ENCODE measurements at regions not wholly inside any gene's neighbourhood (a gene's known extent, or its start where the extent isn't known, plus 50 kb on each side); places are given as distances from the start of the nearest gene placed in this dataset.
"Not testable (repeated sequence)": the region's sequence is repeated elsewhere in the genome, so short reads cannot be mapped to it uniquely, and the experiment has no call there.

DNA sequence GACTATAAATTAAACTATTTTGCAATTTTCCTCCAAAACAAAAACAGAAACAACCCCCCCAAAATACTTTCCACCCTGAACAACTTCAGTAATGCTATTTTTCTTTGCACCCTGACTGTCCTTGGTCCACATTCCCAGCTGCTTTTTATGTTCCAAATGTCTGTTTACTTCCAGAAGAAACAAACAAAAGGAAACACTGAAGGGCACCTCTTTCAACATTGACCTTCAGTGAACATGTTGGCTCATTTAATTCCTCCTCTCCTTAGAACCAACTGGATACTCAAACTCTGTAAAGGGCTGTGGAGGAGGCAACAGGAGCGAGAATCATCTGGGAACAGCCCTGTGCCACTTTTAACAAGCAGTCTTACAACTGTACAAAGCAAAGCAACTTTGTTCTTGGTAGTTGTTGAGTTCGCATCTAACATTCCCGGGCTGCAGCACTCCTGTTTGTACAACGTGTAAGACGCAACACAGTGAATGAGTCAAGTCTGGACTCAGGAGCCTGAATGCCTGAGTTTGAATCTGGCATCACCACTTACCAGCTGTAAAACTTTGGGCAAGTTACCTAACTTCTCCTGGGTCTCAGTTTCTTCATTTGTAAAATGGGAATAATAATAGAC, 111.4 kb upstream of the GATA6 start:
- Mint-ChIP-seq H3K9me3 (ENCODE audit: low read depth) (peaks cover 3% of the 10 kb centered on the region), H3K27ac (no peak overlapping the region), H3K27me3 (no peaks in the 10 kb centered on the region), H3K4me1 (no peaks in the 10 kb centered on the region), H3K36me3 (no peaks in the 10 kb centered on the region), H3K4me3 (no peak overlapping the region)
- DNase-seq, result no peak
- CTCF ChIA-PET, result interaction anchor here (0.7 kb wide), 1 partner anchor 789 kb away, joined by 3 read pairs; no protein-coding TSS in a partner anchor
- ATAC-seq, result no peak

DNA sequence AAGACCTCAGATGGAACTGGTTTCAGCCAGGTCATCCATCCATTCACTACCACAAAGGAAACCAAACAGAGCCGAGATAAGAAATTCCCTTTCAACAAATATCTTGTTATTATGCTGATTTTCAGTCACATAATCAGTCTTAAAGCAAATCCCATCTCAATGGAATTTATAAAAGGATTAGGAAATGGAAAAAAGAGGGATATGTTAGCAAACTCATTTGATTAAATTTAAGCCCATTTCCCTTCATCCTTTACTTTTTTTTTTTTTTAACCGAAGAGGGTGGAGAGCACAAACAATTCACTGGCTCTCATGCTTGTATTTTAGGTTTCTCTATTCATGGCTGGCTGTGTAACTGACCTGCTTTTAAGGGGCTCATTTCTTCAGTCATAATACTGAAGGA, 109.0 kb upstream of the GATA6 start:
- H3K27ac Mint-ChIP-seq, result no peak overlapping the region
- H3K4me1 Mint-ChIP-seq, result no peaks in the 10 kb centered on the region
- H3K4me3 Mint-ChIP-seq, result no peak overlapping the region
- ATAC-seq (no peak), DNase-seq (no peak)
- H3K9me3 Mint-ChIP-seq (ENCODE audit: low read depth), result no peaks in the 10 kb centered on the region
- H3K36me3 Mint-ChIP-seq, result no peaks in the 10 kb centered on the region
- H3K27me3 Mint-ChIP-seq, result no peaks in the 10 kb centered on the region
- CTCF ChIA-PET, result no interaction called here

DNA sequence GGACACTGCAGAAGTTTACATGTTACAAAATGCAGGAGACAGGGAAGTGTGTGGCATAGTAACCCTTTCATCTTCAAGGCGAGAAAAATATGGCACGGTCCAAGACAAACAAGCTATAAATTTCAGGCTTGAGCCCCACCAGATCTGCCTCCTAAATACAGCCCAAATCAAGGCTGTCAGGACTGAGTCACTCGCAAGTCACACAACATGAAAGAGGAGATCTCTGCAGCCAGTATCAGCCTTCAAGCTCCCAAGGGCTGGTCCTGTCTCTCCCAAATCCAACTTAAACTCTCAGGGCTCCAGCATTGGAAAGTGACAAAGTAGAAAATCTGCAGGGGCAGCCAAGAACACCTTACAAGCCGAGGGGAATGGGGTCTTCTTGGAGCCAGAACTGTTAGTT, 106.3 kb upstream of the GATA6 start:
- no peak for ATAC-seq
- CTCF ChIA-PET, result no interaction called here
- Mint-ChIP-seq H3K9me3 (ENCODE audit: low read depth) (no peaks in the 10 kb centered on the region), H3K27me3 (no peaks in the 10 kb centered on the region), H3K36me3 (peaks cover 1% of the 10 kb centered on the region), H3K4me1 (no peaks in the 10 kb centered on the region), H3K4me3 (no peak overlapping the region), H3K27ac (no peak overlapping the region)
- no peak for DNase-seq

DNA sequence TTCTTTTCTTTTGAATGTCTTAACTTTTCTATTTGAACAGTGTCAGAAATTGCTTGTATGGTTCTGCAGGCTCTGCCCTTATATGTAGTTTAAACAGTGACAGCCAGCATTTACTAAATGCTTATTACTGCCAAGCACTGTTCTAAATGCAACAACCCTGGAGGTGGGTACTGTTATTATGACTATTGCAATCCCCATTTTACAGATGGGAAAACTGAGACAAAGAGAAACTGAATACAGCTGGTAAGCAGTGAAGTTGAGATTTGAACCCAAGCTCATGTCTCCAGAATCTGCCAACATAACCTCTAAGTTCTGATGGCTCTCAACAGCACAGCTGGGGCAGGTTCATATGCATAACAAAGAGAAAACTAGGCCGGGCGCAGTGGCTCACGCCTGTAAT, 105.7 kb upstream of the GATA6 start:
- no peak overlapping the region for H3K27ac Mint-ChIP-seq
- no peaks in the 10 kb centered on the region for H3K9me3 Mint-ChIP-seq (ENCODE audit: low read depth)
- peaks cover 1% of the 10 kb centered on the region for H3K36me3 Mint-ChIP-seq
- no peaks in the 10 kb centered on the region for H3K4me1 Mint-ChIP-seq
- no peaks in the 10 kb centered on the region for H3K27me3 Mint-ChIP-seq
- ATAC-seq (no peak), DNase-seq (no peak)
- no peak overlapping the region for H3K4me3 Mint-ChIP-seq
- CTCF ChIA-PET, result no interaction called here

DNA sequence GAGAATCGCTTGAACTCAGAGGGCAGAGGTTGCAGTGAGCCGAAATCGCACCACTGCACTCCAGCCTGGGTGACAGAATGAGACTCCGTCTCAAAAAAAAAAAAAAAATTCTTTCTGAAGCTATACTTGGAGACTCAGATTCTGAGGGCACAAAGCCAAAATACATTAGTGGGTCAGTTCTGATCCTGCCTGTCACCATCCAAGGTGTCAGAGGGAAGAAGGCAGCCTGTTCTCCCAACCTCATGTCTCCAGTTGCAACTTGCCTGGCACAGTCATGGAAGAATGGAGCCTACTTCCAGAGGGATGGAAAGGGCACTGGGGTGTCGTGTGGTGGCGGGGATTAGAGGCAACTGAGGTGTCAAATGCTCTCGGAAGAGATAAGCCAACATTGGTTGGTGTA, 104.8 kb upstream of the GATA6 start:
- no peaks in the 10 kb centered on the region for H3K4me1 Mint-ChIP-seq
- no peaks in the 10 kb centered on the region for H3K27me3 Mint-ChIP-seq
- H3K27ac Mint-ChIP-seq, result no peak overlapping the region
- ATAC-seq, result no peak
- DNase-seq, result no peak
- no peak overlapping the region for H3K4me3 Mint-ChIP-seq
- H3K36me3 Mint-ChIP-seq, result peaks cover 1% of the 10 kb centered on the region
- no peaks in the 10 kb centered on the region for H3K9me3 Mint-ChIP-seq (ENCODE audit: low read depth)
- CTCF ChIA-PET, result no interaction called here

DNA sequence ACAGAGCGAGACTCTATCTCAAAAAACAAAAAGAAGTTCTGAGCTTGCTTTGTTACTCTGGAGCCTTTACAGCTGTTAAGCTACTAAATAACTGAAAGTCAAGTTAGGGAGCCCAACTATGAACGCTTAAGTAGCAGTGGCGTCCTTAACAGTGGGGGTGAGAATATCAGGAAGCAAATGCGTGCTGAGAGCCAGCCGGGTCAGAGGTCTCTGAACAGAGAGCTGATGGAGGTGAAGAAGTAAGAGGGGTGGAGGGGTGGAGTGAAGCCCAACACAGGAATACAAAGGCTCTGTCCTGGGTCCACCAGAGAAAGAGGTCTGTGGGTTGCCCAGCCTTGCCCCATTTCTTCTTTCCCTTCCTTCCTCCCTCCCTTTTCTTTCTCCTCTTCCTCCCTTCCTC, 104.1 kb upstream of the GATA6 start:
- Mint-ChIP-seq H3K36me3 (peaks cover 1% of the 10 kb centered on the region), H3K4me3 (no peak overlapping the region), H3K27me3 (no peaks in the 10 kb centered on the region)

DNA sequence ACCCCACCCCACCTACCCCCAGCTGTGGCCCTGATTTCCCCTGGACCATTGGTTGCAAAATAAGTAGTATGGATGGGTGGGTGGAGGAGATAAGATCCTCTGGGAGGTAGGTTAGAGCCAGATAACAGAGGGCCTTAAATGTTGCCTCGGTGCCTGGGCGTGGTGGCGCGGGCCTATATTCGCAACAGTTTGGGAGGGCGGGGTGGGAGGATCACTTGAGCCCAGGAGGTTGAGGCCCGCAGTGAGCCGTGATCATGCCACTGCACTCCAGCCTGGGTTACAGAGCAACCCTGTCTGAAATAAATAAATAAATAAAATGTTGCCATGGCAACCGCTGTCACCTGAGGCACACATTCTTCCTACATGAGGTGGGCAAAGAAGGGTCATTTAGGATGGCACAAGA, 103.3 kb upstream of the GATA6 start:
- peaks cover 1% of the 10 kb centered on the region for H3K36me3 Mint-ChIP-seq
- no peaks in the 10 kb centered on the region for H3K9me3 Mint-ChIP-seq (ENCODE audit: low read depth)
- no peaks in the 10 kb centered on the region for H3K27me3 Mint-ChIP-seq
- ATAC-seq, result no peak
- no peak overlapping the region for H3K4me3 Mint-ChIP-seq
- H3K27ac Mint-ChIP-seq, result no peak overlapping the region
- CTCF ChIA-PET, result no interaction called here
- no peaks in the 10 kb centered on the region for H3K4me1 Mint-ChIP-seq
- no peak for DNase-seq

More for the DNA sequence above, 104.1 kb upstream of the GATA6 start:
- Mint-ChIP-seq H3K27ac (no peak overlapping the region), H3K4me1 (no peaks in the 10 kb centered on the region), H3K9me3 (ENCODE audit: low read depth) (no peaks in the 10 kb centered on the region)
- ATAC-seq (no peak), DNase-seq (no peak)
- CTCF ChIA-PET, result no interaction called here

DNA sequence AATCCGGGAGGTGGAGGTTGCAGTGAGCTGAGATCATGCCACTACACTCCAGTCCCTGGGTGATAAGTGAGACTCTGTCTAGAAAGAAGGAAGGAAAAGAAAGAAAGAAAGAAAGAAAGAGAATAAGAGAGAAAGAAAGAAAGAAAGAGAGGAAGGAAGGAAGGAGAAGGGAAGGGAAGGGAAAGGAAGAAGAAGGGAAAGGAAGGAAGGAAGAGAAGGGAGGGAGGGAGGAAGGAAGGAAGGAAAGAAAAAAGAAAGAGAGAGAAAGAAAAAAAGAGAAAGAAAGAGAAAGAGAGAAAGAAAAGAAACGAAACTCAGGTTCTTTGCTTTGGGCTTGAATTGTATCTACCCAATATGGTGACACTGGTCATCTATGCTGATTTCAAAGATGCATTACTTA, 102.3 kb upstream of the GATA6 start:
- H3K36me3 Mint-ChIP-seq, result peaks cover 1% of the 10 kb centered on the region
- CTCF ChIA-PET, result no interaction called here

DNA sequence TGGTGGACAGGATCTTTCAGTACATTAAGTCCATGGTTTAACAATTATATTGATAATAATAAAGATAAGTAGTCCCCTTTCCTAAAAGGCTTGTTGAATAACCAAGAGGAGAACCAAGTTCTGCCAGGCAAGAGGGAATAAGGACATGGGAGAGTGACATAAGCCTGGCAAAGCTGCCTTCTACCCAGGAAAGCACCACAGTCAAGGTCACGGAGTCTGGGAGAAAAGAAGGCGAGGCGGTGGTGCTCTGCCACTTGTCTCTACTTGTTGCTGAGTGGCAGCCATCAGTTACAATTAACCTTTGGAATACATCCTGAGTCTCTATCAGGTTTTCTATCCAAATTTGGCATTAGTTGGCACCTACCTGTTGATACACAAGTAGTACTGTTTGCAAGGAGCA, 101.7 kb upstream of the GATA6 start:
- ATAC-seq (no peak), DNase-seq (no peak)
- Mint-ChIP-seq H3K36me3 (peaks cover 1% of the 10 kb centered on the region), H3K27ac (no peak overlapping the region), H3K4me1 (no peaks in the 10 kb centered on the region), H3K4me3 (no peak overlapping the region), H3K27me3 (no peaks in the 10 kb centered on the region), H3K9me3 (ENCODE audit: low read depth) (no peaks in the 10 kb centered on the region)
- CTCF ChIA-PET, result no interaction called here

More for the DNA sequence above, 102.3 kb upstream of the GATA6 start:
- Mint-ChIP-seq H3K4me1 (no peaks in the 10 kb centered on the region), H3K9me3 (ENCODE audit: low read depth) (no peaks in the 10 kb centered on the region), H3K27me3 (no peaks in the 10 kb centered on the region), H3K27ac (no peak overlapping the region), H3K4me3 (no peak overlapping the region)
- DNase-seq (no peak), ATAC-seq (no peak)

DNA sequence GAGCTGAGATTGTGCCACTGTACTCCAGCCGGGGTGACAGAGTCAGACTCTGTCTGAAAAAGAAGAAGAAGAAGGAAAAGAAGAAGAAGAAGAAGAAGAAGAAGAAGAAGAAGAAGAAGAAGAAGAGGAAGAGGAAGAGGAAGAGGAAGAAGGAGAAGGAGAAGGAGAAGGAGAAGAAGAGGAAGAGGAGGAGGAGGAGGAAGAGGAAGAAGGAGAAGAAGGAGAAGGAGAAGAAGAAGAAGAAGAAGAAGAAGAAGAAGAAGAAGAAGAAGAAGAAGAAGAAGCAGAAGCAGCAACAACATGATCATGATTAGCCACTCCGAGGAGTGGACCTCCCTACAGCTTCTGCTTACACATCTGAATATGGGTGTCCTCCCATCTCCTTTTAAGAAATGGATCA, 100.6 kb upstream of the GATA6 start:
- H3K4me3 Mint-ChIP-seq; H3K4me1 Mint-ChIP-seq; DNase-seq; H3K27ac Mint-ChIP-seq; ATAC-seq; H3K27me3 Mint-ChIP-seq; H3K36me3 Mint-ChIP-seq; CTCF ChIA-PET; H3K9me3 Mint-ChIP-seq (ENCODE audit: low read depth): not testable (repeated sequence)

DNA sequence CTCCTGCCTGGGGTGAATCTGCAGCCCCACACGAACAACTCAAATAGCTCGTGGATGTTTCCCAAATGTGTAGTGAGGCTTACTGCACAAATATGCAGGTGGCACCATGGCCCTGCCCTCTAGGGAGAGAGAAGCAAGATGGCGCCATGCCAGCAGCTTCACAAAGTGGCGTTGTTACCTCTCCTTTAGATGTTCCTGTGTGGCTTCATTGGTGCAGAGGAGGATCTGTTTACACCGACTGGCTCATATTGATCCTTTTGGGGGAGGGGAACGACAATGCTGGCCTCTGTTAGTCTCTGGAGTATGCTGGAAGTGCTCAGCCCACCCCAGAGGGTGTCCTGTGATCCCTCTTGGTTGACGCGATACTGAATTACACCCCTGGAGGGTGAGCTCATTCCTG, 99.5 kb upstream of the GATA6 start:
- ATAC-seq (no peak), DNase-seq (no peak)
- Mint-ChIP-seq H3K36me3 (peaks cover 1% of the 10 kb centered on the region), H3K27me3 (no peaks in the 10 kb centered on the region), H3K9me3 (ENCODE audit: low read depth) (no peaks in the 10 kb centered on the region), H3K4me3 (no peak overlapping the region), H3K4me1 (no peaks in the 10 kb centered on the region), H3K27ac (no peak overlapping the region)
- CTCF ChIA-PET, result no interaction called here

DNA sequence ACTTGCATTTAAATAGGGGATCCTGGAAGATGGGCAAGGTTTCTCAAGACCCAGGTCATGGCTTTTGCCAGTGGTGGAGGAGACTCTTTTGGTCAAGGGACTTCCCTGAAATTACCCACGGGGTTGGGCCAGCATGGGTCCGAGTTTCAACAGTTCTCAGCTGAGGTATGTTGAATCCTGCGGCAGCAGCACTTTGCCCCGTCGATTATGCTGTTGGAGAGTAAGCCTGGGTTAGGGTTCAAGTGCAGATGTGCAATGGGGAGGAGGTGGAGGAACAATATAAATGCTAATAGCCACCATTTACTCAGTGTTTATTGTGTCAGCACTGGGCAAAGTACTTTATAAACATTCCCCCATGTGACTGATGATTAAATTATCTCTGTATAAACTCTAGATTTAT, 96.0 kb upstream of the GATA6 start:
- no peak for DNase-seq
- H3K27me3 Mint-ChIP-seq, result no peaks in the 10 kb centered on the region
- H3K4me1 Mint-ChIP-seq, result no peaks in the 10 kb centered on the region
- no peak overlapping the region for H3K27ac Mint-ChIP-seq
- no peak overlapping the region for H3K4me3 Mint-ChIP-seq
- H3K9me3 Mint-ChIP-seq (ENCODE audit: low read depth), result no peaks in the 10 kb centered on the region
- ATAC-seq, result no peak
- CTCF ChIA-PET, result interaction anchor here (0.5 kb wide), 1 partner anchor 138 kb away, joined by 3 read pairs; no protein-coding TSS in a partner anchor
- H3K36me3 Mint-ChIP-seq, result no peaks in the 10 kb centered on the region

DNA sequence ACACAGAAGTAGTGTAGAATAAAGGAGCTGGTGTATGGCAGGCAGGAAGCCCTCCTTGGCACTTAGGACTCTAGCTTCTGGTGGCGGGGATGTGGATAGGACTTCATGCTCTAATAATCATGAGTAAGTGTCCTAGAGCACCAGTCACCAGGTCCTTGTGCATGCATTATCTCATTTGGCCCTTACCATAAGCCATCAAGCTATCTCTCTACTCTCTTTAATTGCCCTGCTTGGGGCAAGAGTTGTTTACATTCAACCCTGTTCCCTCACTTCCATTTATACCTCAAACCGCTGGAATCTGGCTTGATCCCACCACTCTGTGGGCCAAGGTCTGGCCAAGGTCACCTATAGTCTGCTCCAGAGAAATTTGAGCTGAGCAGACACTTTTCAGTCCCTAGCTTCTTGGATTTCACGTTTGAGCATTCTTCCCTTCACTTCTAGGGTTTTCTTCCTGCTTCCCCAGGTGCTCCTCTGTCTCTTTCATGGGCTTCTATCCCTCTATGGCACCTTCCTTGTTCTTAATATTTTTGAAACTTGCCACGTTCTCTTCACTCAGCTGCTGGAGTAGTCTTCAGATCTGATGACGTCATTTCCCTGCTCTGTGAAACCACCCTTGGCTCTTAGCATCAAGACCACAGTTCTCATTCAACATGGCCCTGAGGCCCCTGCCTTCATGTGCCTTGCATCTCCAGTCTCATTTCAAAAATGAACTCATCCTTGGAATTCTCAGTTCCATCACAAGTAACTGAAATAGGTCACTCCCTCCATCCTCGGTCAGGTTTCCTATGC, 94.9 kb upstream of the GATA6 start:
- CTCF ChIA-PET, result interaction anchor here (0.5 kb wide), 1 partner anchor 139 kb away, joined by 3 read pairs; no protein-coding TSS in a partner anchor
- Mint-ChIP-seq H3K27ac (no peak overlapping the region), H3K4me3 (no peak overlapping the region), H3K9me3 (ENCODE audit: low read depth) (no peaks in the 10 kb centered on the region), H3K36me3 (no peaks in the 10 kb centered on the region), H3K4me1 (no peaks in the 10 kb centered on the region), H3K27me3 (no peaks in the 10 kb centered on the region)
- ATAC-seq, result no peak
- no peak for DNase-seq

DNA sequence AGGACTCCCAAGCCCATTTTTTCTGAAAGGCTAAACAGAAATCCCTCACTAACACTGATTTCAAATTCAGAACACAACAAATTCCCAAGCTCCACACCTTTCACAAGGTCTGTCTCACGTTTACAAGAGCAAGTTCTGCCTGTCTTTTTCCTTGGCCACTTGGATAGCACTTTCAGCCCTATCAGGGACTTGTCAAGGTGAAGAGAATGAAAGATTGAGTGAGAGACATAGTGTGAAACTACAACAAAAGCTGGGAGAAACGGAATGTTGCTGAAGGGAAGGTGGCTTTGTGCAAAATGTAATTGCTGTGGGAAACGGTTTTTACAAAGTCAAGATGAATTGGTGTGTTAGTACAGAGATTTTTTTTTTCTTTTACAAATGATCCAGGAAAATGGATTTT, 89.4 kb upstream of the GATA6 start:
- CTCF ChIA-PET, result no interaction called here
- ATAC-seq (no peak), DNase-seq (no peak)
- no peak overlapping the region for H3K27ac Mint-ChIP-seq
- no peaks in the 10 kb centered on the region for H3K36me3 Mint-ChIP-seq
- H3K4me1 Mint-ChIP-seq, result no peaks in the 10 kb centered on the region
- H3K27me3 Mint-ChIP-seq, result no peaks in the 10 kb centered on the region
- H3K4me3 Mint-ChIP-seq, result no peak overlapping the region
- H3K9me3 Mint-ChIP-seq (ENCODE audit: low read depth), result no peaks in the 10 kb centered on the region

All from activated CD8-positive, alpha-beta memory T cell treated with anti-CD3 and anti-CD28 coated beads, Interleukin-2, amount 10 ng/mL, durations not matched to agents 7 days and 5 days (primary cell).